ENCODE measurements at regions not wholly inside any gene's neighbourhood (a gene's known extent, or its start where the extent isn't known, plus 50 kb on each side); places are given as distances from the start of the nearest gene placed in this dataset.

- TF ChIP-seq CTCF (IDR thresholded peaks at IDR 0.05) = no peak
- no peak for TF ChIP-seq EP300 (IDR thresholded peaks at IDR 0.05)
- no peak for TF ChIP-seq POLR2A (IDR thresholded peaks at IDR 0.05)
- TF ChIP-seq POLR2AphosphoS5 (IDR thresholded peaks at IDR 0.05) = no peak
Observed at GRCh38 chr7:69504733-69505420, 93.4 kb upstream of the AUTS2 start.
